H1 (cell line): ENCODE measurements at regions not wholly inside any gene's neighbourhood (a gene's known extent, or its start where the extent isn't known, plus 50 kb on each side); places are given as distances from the start of the nearest gene placed in this dataset.

Experiments used
- HDAC2 ChIP-seq, 2 experiments: fragments of 300-600 bp in 1 of 2; sonication (generic) in 1 of 2; IDR thresholded peaks; 2 replicates each; pipeline ENCODE4 v1.6.1; 2011 to 2012; ENCODE audit warnings: low read depth in 2 of 2, low read length in 2 of 2, mild to moderate bottlenecking in 2 of 2, moderate library complexity in 2 of 2, borderline replicate concordance in 1 of 2, inconsistent platforms in 1 of 2
- TF ChIP-seq, protein P1 (sequence below): IDR thresholded peaks from 2 replicates; pipeline ENCODE4 v1.6.1; 2012; ENCODE audit warnings: inconsistent platforms
- TF ChIP-seq, protein P2 (sequence below): IDR thresholded peaks from 2 replicates; pipeline ENCODE4 v1.6.1; 2012; ENCODE audit warnings: inconsistent platforms
- TF ChIP-seq, protein P3 (sequence below), 3 experiments: IDR thresholded peaks; 1 replicate in 2 of 3; 2 replicates in 1 of 3; pipeline versions ENCODE4 v1.5.1 to v1.6.1; 2011; ENCODE audit warnings: low read length in 3 of 3, mild to moderate bottlenecking in 3 of 3, inconsistent platforms in 2 of 3, low read depth in 1 of 3, moderate library complexity in 1 of 3; ENCODE audit not compliant: insufficient read depth in 1 of 3; ENCODE audit errors: control extremely low read depth in 1 of 3

GRCh38 chr1:58158016-58158415 is 388.5 kb downstream of the OMA1 start:
- TF ChIP-seq, protein P1, sequence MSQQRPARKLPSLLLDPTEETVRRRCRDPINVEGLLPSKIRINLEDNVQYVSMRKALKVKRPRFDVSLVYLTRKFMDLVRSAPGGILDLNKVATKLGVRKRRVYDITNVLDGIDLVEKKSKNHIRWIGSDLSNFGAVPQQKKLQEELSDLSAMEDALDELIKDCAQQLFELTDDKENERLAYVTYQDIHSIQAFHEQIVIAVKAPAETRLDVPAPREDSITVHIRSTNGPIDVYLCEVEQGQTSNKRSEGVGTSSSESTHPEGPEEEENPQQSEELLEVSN: no peak
- TF ChIP-seq HDAC2 (IDR thresholded peaks at IDR 0.05; ENCODE audit: borderline replicate concordance in 1 of 2, low read depth in 2 of 2, low read length in 2 of 2): no peak
- TF ChIP-seq, protein P2, sequence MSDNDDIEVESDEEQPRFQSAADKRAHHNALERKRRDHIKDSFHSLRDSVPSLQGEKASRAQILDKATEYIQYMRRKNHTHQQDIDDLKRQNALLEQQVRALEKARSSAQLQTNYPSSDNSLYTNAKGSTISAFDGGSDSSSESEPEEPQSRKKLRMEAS: no peak
- TF ChIP-seq, protein P3, sequence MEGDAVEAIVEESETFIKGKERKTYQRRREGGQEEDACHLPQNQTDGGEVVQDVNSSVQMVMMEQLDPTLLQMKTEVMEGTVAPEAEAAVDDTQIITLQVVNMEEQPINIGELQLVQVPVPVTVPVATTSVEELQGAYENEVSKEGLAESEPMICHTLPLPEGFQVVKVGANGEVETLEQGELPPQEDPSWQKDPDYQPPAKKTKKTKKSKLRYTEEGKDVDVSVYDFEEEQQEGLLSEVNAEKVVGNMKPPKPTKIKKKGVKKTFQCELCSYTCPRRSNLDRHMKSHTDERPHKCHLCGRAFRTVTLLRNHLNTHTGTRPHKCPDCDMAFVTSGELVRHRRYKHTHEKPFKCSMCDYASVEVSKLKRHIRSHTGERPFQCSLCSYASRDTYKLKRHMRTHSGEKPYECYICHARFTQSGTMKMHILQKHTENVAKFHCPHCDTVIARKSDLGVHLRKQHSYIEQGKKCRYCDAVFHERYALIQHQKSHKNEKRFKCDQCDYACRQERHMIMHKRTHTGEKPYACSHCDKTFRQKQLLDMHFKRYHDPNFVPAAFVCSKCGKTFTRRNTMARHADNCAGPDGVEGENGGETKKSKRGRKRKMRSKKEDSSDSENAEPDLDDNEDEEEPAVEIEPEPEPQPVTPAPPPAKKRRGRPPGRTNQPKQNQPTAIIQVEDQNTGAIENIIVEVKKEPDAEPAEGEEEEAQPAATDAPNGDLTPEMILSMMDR (IDR thresholded peaks at IDR 0.05; ENCODE audit: control extremely low read depth in 1 of 3, insufficient read depth in 1 of 3, low read depth in 1 of 3, low read length in 3 of 3): no peak
